Fibroblast of lung (primary cell): ENCODE measurements at regions not wholly inside any gene's neighbourhood (a gene's known extent, or its start where the extent isn't known, plus 50 kb on each side); places are given as distances from the start of the nearest gene placed in this dataset.

Source experiments
- DNase-seq, 2 donors: peaks; one replicate each; pipeline versions ENCODE4 v3.0.0 to v3.0.0-alpha.2; 2010; ENCODE audit warnings: low read depth in 2 of 2
- H2AFZ ChIP-seq: 2 replicates; pipeline ENCODE4 v1.5.1; 2012; ENCODE audit warnings: low read length, control low read depth, inconsistent platforms
- H3K27ac ChIP-seq: 2 replicates; pipeline ENCODE4 v1.5.1; 2011; ENCODE audit warnings: low read length, control low read depth; ENCODE audit not compliant: insufficient read depth
- H3K27me3 ChIP-seq: 2 replicates; pipeline ENCODE4 v1.5.1; 2011; ENCODE audit warnings: mild to moderate bottlenecking, low read length; ENCODE audit not compliant: control insufficient read depth, insufficient read depth
- H3K36me3 ChIP-seq: 2 replicates; pipeline ENCODE4 v1.5.1; 2011; ENCODE audit warnings: low read length; ENCODE audit not compliant: control insufficient read depth, insufficient read depth
- H3K4me1 ChIP-seq: 2 replicates; pipeline ENCODE4 v1.5.1; 2011; ENCODE audit warnings: low read length; ENCODE audit not compliant: control insufficient read depth, insufficient read depth; ENCODE audit errors: extremely low read depth
- H3K4me2 ChIP-seq: 2 replicates; pipeline ENCODE4 v1.5.1; 2011; ENCODE audit warnings: low read length, control low read depth; ENCODE audit not compliant: insufficient read depth; ENCODE audit errors: extremely low read depth
- H3K4me3 ChIP-seq, 4 experiments: fragments of 200-600 bp in 1 of 4; sonication (generic) in 1 of 4; replicated peaks in 1 of 4; 2 replicates each; pipeline ENCODE4 v1.5.1; 2011 to 2016; ENCODE audit warnings: low read length in 4 of 4, low read depth in 3 of 4, mild to moderate bottlenecking in 3 of 4, control low read depth in 2 of 4, inconsistent platforms in 1 of 4, mixed read lengths in 1 of 4; ENCODE audit not compliant: insufficient read depth in 1 of 4; ENCODE audit errors: control extremely low read depth in 1 of 4
- H3K79me2 ChIP-seq: 2 replicates; pipeline ENCODE4 v1.5.1; 2012; ENCODE audit warnings: mild to moderate bottlenecking, low read length, inconsistent platforms; ENCODE audit not compliant: control insufficient read depth, insufficient read depth
- H3K9ac ChIP-seq: 2 replicates; pipeline ENCODE4 v1.5.1; 2011; ENCODE audit warnings: mild to moderate bottlenecking, low read length, control low read depth; ENCODE audit not compliant: insufficient read depth
- H3K9me3 ChIP-seq: 2 replicates; pipeline ENCODE4 v1.5.1; 2012; ENCODE audit warnings: low read depth, low read length; ENCODE audit not compliant: control insufficient read depth, insufficient read depth
- H4K20me1 ChIP-seq: 2 replicates; pipeline ENCODE4 v1.5.1; 2011; ENCODE audit warnings: low read length; ENCODE audit not compliant: control insufficient read depth, insufficient read depth; ENCODE audit errors: extremely low read depth
- CTCF ChIP-seq, 2 donors: IDR thresholded peaks in 1 of 2; conservative IDR thresholded peaks in 1 of 2; 1 replicate in 1 of 2; 2 replicates in 1 of 2; pipeline ENCODE4 v1.5.1; 2011 to 2012; ENCODE audit warnings: low read length in 2 of 2, control low read depth in 1 of 2, inconsistent platforms in 1 of 2, low read depth in 1 of 2, mild to moderate bottlenecking in 1 of 2
- EZH2 ChIP-seq: IDR thresholded peaks from 2 replicates; pipeline ENCODE4 v1.5.1; 2012; ENCODE audit warnings: low read length, control low read depth, mild to moderate bottlenecking; ENCODE audit errors: missing control alignments

- Histone ChIP-seq H3K27me3 (no peaks in the 10 kb centered on the region), H2AFZ (no peak overlapping the region), H3K4me2 (no peak overlapping the region), H3K9ac (no peak overlapping the region), H3K79me2 (no peaks in the 10 kb centered on the region), H3K27ac (no peak overlapping the region), H3K4me1 (no peaks in the 10 kb centered on the region), H3K9me3 (no peaks in the 10 kb centered on the region), H3K4me3 (no peak overlapping the region), H4K20me1 (no peaks in the 10 kb centered on the region), H3K36me3 (no peaks in the 10 kb centered on the region)
- no peak for DNase-seq
- TF ChIP-seq EZH2 (no peak), CTCF (conservative IDR thresholded peaks at IDR 0.05 in 1 of 2, IDR thresholded peaks at IDR 0.05 in 1 of 2; ENCODE audit: low read depth in 1 of 2, low read length in 2 of 2) (no peak)
Observed at GRCh38 chr17:74004056-74004455, 199.4 kb upstream of the RPL38 start.

- TF ChIP-seq EZH2 (no peak), CTCF (conservative IDR thresholded peaks at IDR 0.05 in 1 of 2, IDR thresholded peaks at IDR 0.05 in 1 of 2; ENCODE audit: low read depth in 1 of 2, low read length in 2 of 2) (no peak)
- Histone ChIP-seq H3K4me2 (no peak overlapping the region), H3K27me3 (no peaks in the 10 kb centered on the region), H3K9me3 (no peaks in the 10 kb centered on the region), H2AFZ (no peak overlapping the region), H3K36me3 (no peaks in the 10 kb centered on the region), H3K4me3 (no peak overlapping the region), H3K79me2 (no peaks in the 10 kb centered on the region), H3K4me1 (no peaks in the 10 kb centered on the region), H3K27ac (no peak overlapping the region), H3K9ac (no peak overlapping the region), H4K20me1 (no peaks in the 10 kb centered on the region)
- no peak for DNase-seq
Observed at GRCh38 chr17:74005790-74006189, 197.7 kb upstream of the RPL38 start.

GRCh38 chr17:74006371-74006770 is 197.1 kb upstream of the RPL38 start:
- no peak overlapping the region for H2AFZ ChIP-seq
- H3K4me3 ChIP-seq, result no peak overlapping the region
- no peaks in the 10 kb centered on the region for H3K4me1 ChIP-seq
- H3K9me3 ChIP-seq, result no peaks in the 10 kb centered on the region
- no peaks in the 10 kb centered on the region for H3K36me3 ChIP-seq
- no peak for TF ChIP-seq CTCF (conservative IDR thresholded peaks at IDR 0.05 in 1 of 2, IDR thresholded peaks at IDR 0.05 in 1 of 2; ENCODE audit: low read depth in 1 of 2, low read length in 2 of 2)
- TF ChIP-seq EZH2, result no peak
- no peaks in the 10 kb centered on the region for H4K20me1 ChIP-seq
- no peak for DNase-seq
- no peaks in the 10 kb centered on the region for H3K79me2 ChIP-seq
- no peak overlapping the region for H3K27ac ChIP-seq
- no peak overlapping the region for H3K4me2 ChIP-seq
- H3K9ac ChIP-seq, result no peak overlapping the region
- no peaks in the 10 kb centered on the region for H3K27me3 ChIP-seq
